ENCODE measurements at regions not wholly inside any gene's neighbourhood (a gene's known extent, or its start where the extent isn't known, plus 50 kb on each side); places are given as distances from the start of the nearest gene placed in this dataset.

DNA sequence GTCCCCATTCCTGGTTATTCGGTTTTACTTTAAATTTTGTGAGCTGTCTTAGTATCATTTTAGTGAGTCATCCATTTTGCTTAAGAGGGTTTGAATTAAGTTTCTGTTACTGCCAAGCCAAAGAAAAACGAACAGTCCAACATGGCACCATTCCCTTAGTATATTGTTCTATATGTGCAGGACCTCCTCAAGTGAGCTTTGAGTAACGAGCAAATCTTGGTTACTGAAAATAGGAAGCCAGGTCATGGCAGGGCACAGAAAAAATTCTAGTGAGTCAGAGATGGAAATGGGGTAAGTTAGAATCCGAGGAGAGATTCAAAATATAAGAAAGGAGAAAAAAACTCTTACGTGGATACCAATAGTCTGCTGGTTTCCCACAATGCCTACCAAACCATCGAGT lies 292.9 kb downstream of the BAMBI start:
- Histone ChIP-seq H2AFZ (ENCODE audit: insufficient read depth, low read depth, low read length, poor library complexity, severe bottlenecking) (no peak overlapping the region), H3K27ac (ENCODE audit: low read depth in 1 of 2, low read length in 2 of 2) (no peak overlapping the region), H3K36me3 (replicated peaks in 1 of 2; ENCODE audit: control insufficient read depth in 1 of 2, insufficient read depth in 2 of 2, low read length in 2 of 2) (no peaks in the 10 kb centered on the region), H3K79me2 (ENCODE audit: insufficient read depth, low read length) (no peaks in the 10 kb centered on the region), H4K20me1 (ENCODE audit: insufficient read depth, low read length) (no peaks in the 10 kb centered on the region), H3K4me2 (replicated peaks; ENCODE audit: extremely low read depth, low read length, poor library complexity, severe bottlenecking) (no peak overlapping the region), H3K27me3 (ENCODE audit: control insufficient read depth in 2 of 2, insufficient read depth in 2 of 2, low read length in 2 of 2) (no peaks in the 10 kb centered on the region), H3K4me1 (ENCODE audit: control insufficient read depth in 1 of 2, insufficient read depth in 2 of 2, low read length in 2 of 2) (no peaks in the 10 kb centered on the region), H3K9ac (ENCODE audit: insufficient read depth, low read length, poor library complexity, severe bottlenecking) (no peak overlapping the region), H3K4me3 (replicated peaks in 1 of 3; ENCODE audit: low read depth in 2 of 3, low read length in 3 of 3) (no peak overlapping the region), H3K9me3 (replicated peaks in 1 of 2; ENCODE audit: control insufficient read depth in 1 of 2, insufficient read depth in 1 of 2, low read length in 2 of 2) (no peaks in the 10 kb centered on the region)
- Mint-ChIP-seq H3K4me3 (no peak overlapping the region), H3K9me3 (peaks cover 0 to 6% (median 0%) of the 10 kb centered on the region in 7 donors), H3K27ac (no peak overlapping the region), H3K36me3 (no peaks in the 10 kb centered on the region), H3K4me1 (no peaks in the 10 kb centered on the region), H3K27me3 (ENCODE audit: low read depth in 3 of 3) (peaks cover 0 to 3% (median 2%) of the 10 kb centered on the region in 3 donors)
- 100% methylated on average over 2 of the region's 6 CpGs for WGBS (ENCODE audit: insufficient coverage)
- TF ChIP-seq, protein P1, sequence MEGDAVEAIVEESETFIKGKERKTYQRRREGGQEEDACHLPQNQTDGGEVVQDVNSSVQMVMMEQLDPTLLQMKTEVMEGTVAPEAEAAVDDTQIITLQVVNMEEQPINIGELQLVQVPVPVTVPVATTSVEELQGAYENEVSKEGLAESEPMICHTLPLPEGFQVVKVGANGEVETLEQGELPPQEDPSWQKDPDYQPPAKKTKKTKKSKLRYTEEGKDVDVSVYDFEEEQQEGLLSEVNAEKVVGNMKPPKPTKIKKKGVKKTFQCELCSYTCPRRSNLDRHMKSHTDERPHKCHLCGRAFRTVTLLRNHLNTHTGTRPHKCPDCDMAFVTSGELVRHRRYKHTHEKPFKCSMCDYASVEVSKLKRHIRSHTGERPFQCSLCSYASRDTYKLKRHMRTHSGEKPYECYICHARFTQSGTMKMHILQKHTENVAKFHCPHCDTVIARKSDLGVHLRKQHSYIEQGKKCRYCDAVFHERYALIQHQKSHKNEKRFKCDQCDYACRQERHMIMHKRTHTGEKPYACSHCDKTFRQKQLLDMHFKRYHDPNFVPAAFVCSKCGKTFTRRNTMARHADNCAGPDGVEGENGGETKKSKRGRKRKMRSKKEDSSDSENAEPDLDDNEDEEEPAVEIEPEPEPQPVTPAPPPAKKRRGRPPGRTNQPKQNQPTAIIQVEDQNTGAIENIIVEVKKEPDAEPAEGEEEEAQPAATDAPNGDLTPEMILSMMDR (IDR thresholded peaks at IDR 0.05): no peak
- DNase-seq: no peak
- intact Hi-C loops (cut with micrococcal nuclease): no loop called here

- DNase-seq: no peak
- Histone ChIP-seq H3K9ac (ENCODE audit: insufficient read depth, low read length, poor library complexity, severe bottlenecking) (no peak overlapping the region), H2AFZ (ENCODE audit: insufficient read depth, low read depth, low read length, poor library complexity, severe bottlenecking) (no peak overlapping the region), H3K27me3 (ENCODE audit: control insufficient read depth in 2 of 2, insufficient read depth in 2 of 2, low read length in 2 of 2) (no peaks in the 10 kb centered on the region), H3K4me1 (ENCODE audit: control insufficient read depth in 1 of 2, insufficient read depth in 2 of 2, low read length in 2 of 2) (no peaks in the 10 kb centered on the region), H3K27ac (ENCODE audit: low read depth in 1 of 2, low read length in 2 of 2) (no peak overlapping the region), H3K9me3 (replicated peaks in 1 of 2; ENCODE audit: control insufficient read depth in 1 of 2, insufficient read depth in 1 of 2, low read length in 2 of 2) (no peaks in the 10 kb centered on the region), H3K36me3 (replicated peaks in 1 of 2; ENCODE audit: control insufficient read depth in 1 of 2, insufficient read depth in 2 of 2, low read length in 2 of 2) (no peaks in the 10 kb centered on the region), H3K79me2 (ENCODE audit: insufficient read depth, low read length) (no peaks in the 10 kb centered on the region), H3K4me2 (replicated peaks; ENCODE audit: extremely low read depth, low read length, poor library complexity, severe bottlenecking) (no peak overlapping the region), H3K4me3 (replicated peaks in 1 of 3; ENCODE audit: low read depth in 2 of 3, low read length in 3 of 3) (no peak overlapping the region), H4K20me1 (ENCODE audit: insufficient read depth, low read length) (no peaks in the 10 kb centered on the region)
- no peaks in the 10 kb centered on the region for H3K36me3 Mint-ChIP-seq
- intact Hi-C loops (cut with micrococcal nuclease): no loop called here
- H3K27me3 Mint-ChIP-seq (ENCODE audit: low read depth in 3 of 3): peaks cover 0 to 3% (median 1%) of the 10 kb centered on the region in 3 donors
- no peaks in the 10 kb centered on the region for H3K4me1 Mint-ChIP-seq
- peaks cover 0 to 6% (median 0%) of the 10 kb centered on the region in 7 donors for H3K9me3 Mint-ChIP-seq
- no peak overlapping the region for H3K27ac Mint-ChIP-seq
- no peak overlapping the region for H3K4me3 Mint-ChIP-seq
- no CpG with 5 or more reads among the region's 6 CpGs for WGBS (ENCODE audit: insufficient coverage)
- TF ChIP-seq, protein P1 (IDR thresholded peaks at IDR 0.05): no peak
These were observed 293.9 kb downstream of the BAMBI start for GRCh38 chr10:28971255-28971654.
